ENCODE measurements at regions not wholly inside any gene's neighbourhood (a gene's known extent, or its start where the extent isn't known, plus 50 kb on each side); places are given as distances from the start of the nearest gene placed in this dataset.

- H3K4me3 ChIP-seq (ENCODE audit: low read depth, low read length) = no peak overlapping the region
- TF ChIP-seq CTCF (IDR thresholded peaks at IDR 0.05; ENCODE audit: borderline replicate concordance, insufficient read depth, low read depth, low read length) = no peak
Observed at GRCh38 chr14:45381091-45381490, 128.1 kb upstream of the MIS18BP1 start.

GRCh38 chr14:45377166-45377565, 124.2 kb upstream of the MIS18BP1 start:
- no peak overlapping the region for H3K4me3 ChIP-seq (ENCODE audit: low read depth, low read length)
- no peak for TF ChIP-seq CTCF (IDR thresholded peaks at IDR 0.05; ENCODE audit: borderline replicate concordance, insufficient read depth, low read depth, low read length)

GRCh38 chr14:45373877-45374276, 120.9 kb upstream of the MIS18BP1 start:
- TF ChIP-seq CTCF (IDR thresholded peaks at IDR 0.05; ENCODE audit: borderline replicate concordance, insufficient read depth, low read depth, low read length) = no peak

GRCh38 chr14:45364565-45365156, 111.7 kb upstream of the MIS18BP1 start:
- no peak overlapping the region for H3K4me3 ChIP-seq (ENCODE audit: low read depth, low read length)
- TF ChIP-seq CTCF (IDR thresholded peaks at IDR 0.05; ENCODE audit: borderline replicate concordance, insufficient read depth, low read depth, low read length) = no peak

More at GRCh38 chr14:45373877-45374276, 120.9 kb upstream of the MIS18BP1 start:
- no peak overlapping the region for H3K4me3 ChIP-seq (ENCODE audit: low read depth, low read length)

- no peak overlapping the region for H3K4me3 ChIP-seq (ENCODE audit: low read depth, low read length)
- no peak for TF ChIP-seq CTCF (IDR thresholded peaks at IDR 0.05; ENCODE audit: borderline replicate concordance, insufficient read depth, low read depth, low read length)
Observed at GRCh38 chr14:45362505-45362904, 109.5 kb upstream of the MIS18BP1 start.

- no peak overlapping the region for H3K4me3 ChIP-seq (ENCODE audit: low read depth, low read length)
- no peak for TF ChIP-seq CTCF (IDR thresholded peaks at IDR 0.05; ENCODE audit: borderline replicate concordance, insufficient read depth, low read depth, low read length)
Observed at GRCh38 chr14:45361727-45362126, 108.7 kb upstream of the MIS18BP1 start.

GRCh38 chr14:45359746-45360145, 106.7 kb upstream of the MIS18BP1 start:
- no peak for TF ChIP-seq CTCF (IDR thresholded peaks at IDR 0.05; ENCODE audit: borderline replicate concordance, insufficient read depth, low read depth, low read length)
- no peak overlapping the region for H3K4me3 ChIP-seq (ENCODE audit: low read depth, low read length)

Measured in GM12875 (cell line).